IPS DF 6.9 (cell line): ENCODE measurements at regions not wholly inside any gene's neighbourhood (a gene's known extent, or its start where the extent isn't known, plus 50 kb on each side); places are given as distances from the start of the nearest gene placed in this dataset.

Experiments
- DNase-seq: peaks from one replicate; pipeline ENCODE4 v3.0.0-alpha.2; 2013; ENCODE audit warnings: low read depth, low spot score
- H3K27ac ChIP-seq: one replicate; pipeline ENCODE4 v1.5.1; 2013; ENCODE audit warnings: low read length, control low read depth
- H3K27me3 ChIP-seq: 2 replicates; pipeline ENCODE4 v1.6.1; 2013; ENCODE audit warnings: mild to moderate bottlenecking, low read length; ENCODE audit not compliant: control insufficient read depth, insufficient read depth
- H3K36me3 ChIP-seq: 2 replicates; pipeline ENCODE4 v1.6.1; 2013; ENCODE audit warnings: low read length; ENCODE audit not compliant: control insufficient read depth, insufficient read depth
- H3K4me1 ChIP-seq: 2 replicates; pipeline ENCODE4 v1.6.1; 2013; ENCODE audit warnings: low read length; ENCODE audit not compliant: control insufficient read depth, insufficient read depth
- H3K4me3 ChIP-seq: 2 replicates; pipeline ENCODE4 v1.5.1; 2013; ENCODE audit warnings: mild to moderate bottlenecking, low read length
- H3K9me3 ChIP-seq: 2 replicates; pipeline ENCODE4 v1.6.1; 2013; ENCODE audit warnings: low read length, inconsistent platforms; ENCODE audit not compliant: control insufficient read depth, insufficient read depth
- WGBS: extraction: QIAGEN DNeasy Blood & Tissue Kit; methylation state at CpG from one replicate; pipeline ENCODE4 v1.1.7; 2013; ENCODE audit warnings: mixed read lengths, missing lambda C conversion rate; ENCODE audit not compliant: insufficient read length, insufficient coverage; 5-methylcytosine and 5-hydroxymethylcytosine counted together

DNA sequence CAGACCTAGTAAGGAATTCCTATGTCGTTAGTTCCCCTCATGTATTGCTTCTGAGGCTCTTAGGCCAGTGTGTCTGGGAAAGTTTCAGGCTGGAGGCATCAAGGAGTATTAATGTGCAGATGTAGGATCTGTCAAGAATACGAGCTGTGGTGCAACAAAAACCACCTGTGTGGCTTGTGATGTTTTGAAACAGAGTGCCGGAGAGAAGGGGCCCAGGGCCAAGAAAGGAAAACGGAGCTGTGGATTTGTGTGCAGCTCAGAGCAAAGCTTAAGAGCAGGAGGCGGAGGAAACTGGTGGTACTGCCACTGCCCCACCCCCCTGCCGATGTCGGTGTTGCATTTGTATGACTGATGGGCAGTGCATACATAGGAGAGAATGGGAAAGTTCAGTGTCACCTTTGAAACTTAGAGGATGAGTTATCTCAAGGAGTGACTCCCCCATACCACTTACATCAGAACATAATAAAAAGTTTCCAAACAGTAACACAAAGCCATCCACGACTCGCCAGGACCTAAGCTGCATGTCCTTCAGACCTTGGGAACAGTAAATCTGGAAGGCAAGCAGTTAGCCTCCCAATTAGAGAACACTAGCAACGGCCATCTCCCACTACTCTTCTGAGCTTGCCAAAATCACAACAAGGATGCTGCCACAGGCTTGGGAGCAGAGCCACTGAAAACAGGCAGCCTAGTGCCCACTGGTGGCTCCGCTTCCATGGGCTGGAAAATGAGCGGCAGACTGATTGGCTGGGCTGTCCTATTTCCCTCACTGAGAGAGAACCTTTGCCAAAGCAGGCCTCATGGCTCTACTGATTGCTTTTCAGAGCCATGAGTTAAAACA is 152.7 kb upstream of the NT5C1B start:
- Histone ChIP-seq H3K9me3 (no peaks in the 10 kb centered on the region), H3K36me3 (no peaks in the 10 kb centered on the region), H3K4me3 (no peak overlapping the region), H3K27me3 (no peaks in the 10 kb centered on the region), H3K4me1 (no peaks in the 10 kb centered on the region), H3K27ac (no peak overlapping the region)
- no peak for DNase-seq
- no CpG with 5 or more reads among the region's 12 CpGs for WGBS

DNA sequence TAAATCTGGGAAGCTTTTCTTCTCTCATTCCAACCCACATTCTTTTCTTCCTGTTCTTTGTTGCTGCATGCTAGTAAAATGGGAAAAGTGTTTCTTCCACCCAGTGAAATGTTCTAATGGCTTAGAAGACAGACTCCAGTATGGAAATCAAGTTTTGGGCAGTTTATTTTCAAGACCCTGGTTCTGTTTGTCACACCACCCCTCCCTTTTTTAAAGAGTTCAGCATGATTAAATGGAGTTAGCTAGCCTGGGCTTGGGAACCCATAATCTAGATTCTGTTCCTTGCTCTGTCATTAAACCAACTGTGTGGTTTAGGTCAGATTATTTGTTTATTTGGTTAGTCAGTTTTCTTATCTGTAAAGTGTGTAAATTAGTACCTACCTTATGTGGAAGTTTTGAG is 151.8 kb upstream of the NT5C1B start:
- no peak for DNase-seq
- Histone ChIP-seq H3K27me3 (no peaks in the 10 kb centered on the region), H3K9me3 (no peaks in the 10 kb centered on the region), H3K4me3 (no peak overlapping the region), H3K36me3 (no peaks in the 10 kb centered on the region), H3K4me1 (no peaks in the 10 kb centered on the region), H3K27ac (no peak overlapping the region)

DNA sequence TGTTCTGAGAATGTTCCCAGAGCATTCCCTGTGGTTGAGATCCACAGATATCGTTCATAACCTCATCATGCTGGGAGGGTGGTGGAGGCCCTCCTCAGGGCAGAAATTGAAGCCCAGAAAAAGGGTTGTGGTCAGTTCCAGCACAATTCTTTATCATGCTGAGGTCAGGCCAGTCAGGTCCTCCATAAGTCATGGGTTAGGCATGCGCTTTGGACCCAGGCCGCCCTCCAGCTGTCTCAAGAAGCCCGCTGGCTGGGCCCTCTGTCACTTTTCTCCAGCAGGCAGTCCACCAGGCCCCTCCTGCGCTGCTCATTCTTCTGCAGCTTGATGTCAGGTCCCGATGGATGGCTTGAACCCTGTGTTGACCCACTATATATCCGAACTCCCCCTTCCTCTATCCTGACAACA is 151.1 kb upstream of the NT5C1B start:
- no peak overlapping the region for H3K27ac ChIP-seq
- no CpG with 5 or more reads among the region's 7 CpGs for WGBS
- H3K9me3 ChIP-seq = no peaks in the 10 kb centered on the region
- no peak for DNase-seq
- no peaks in the 10 kb centered on the region for H3K4me1 ChIP-seq
- no peak overlapping the region for H3K4me3 ChIP-seq
- H3K36me3 ChIP-seq = no peaks in the 10 kb centered on the region
- H3K27me3 ChIP-seq = no peaks in the 10 kb centered on the region

DNA sequence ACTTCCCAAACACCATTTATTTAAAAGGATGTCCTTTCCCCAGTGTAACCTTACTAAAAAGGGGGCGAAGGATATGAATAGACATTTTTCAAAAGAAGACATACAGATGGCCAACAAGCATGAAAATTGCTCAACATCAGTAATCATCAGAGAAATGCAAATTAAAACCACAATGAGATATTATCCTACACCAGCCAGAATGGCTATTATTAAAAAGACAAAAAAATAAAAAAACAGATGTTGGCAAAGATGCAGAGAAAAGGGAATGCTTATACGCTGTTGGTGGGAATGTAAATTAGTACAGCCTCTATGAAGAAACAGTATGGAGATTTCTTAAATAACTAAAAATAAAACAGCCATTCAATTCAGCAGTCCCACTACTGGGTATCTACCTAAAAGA is 142.3 kb upstream of the NT5C1B start:
- Histone ChIP-seq H3K36me3 (no peaks in the 10 kb centered on the region), H3K27ac (no peak overlapping the region), H3K4me3 (no peak overlapping the region), H3K9me3 (no peaks in the 10 kb centered on the region), H3K27me3 (no peaks in the 10 kb centered on the region), H3K4me1 (no peaks in the 10 kb centered on the region)
- no CpG with 5 or more reads among the region's 2 CpGs for WGBS
- no peak for DNase-seq

DNA sequence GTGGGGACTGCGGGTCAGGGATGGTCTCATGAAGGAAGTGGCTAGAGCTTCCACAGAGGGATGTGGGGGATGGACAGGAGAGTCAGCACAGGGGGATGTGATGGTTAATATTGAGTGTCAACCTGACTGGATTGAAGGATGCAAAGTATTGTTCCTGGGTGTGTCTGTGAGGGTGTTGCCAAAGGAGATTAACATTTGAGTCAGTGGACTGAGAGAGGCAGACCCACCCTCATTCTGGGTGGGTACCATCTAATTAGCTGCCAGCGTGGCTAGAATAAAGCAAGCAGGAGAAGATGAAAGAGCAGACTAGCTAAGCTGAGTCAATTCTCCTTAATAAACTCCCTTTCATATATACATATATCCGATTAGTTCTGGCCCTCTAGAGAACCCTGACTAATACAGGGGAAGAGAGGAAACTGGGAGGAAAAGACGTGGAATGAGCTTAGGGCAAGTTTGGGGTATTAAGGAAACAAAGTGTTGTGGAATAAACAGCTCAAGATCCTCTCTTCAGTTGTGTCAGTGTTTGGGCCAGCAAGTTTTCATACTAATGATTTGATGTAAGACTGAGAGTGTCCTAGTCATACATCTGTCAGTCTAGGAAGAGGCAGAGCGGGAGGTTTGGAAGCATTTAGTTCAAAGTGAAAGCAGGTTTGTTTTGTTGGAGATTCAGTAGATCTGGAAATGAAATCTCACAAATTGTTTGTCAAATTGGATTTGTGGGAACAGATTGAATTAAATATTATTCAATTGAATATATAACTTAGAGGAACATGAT is 135.2 kb upstream of the NT5C1B start:
- Histone ChIP-seq H3K4me1 (no peaks in the 10 kb centered on the region), H3K27me3 (no peaks in the 10 kb centered on the region), H3K9me3 (no peaks in the 10 kb centered on the region), H3K36me3 (no peaks in the 10 kb centered on the region), H3K27ac (no peak overlapping the region), H3K4me3 (no peak overlapping the region)
- WGBS = no CpG with 5 or more reads among the region's 5 CpGs
- DNase-seq = no peak

DNA sequence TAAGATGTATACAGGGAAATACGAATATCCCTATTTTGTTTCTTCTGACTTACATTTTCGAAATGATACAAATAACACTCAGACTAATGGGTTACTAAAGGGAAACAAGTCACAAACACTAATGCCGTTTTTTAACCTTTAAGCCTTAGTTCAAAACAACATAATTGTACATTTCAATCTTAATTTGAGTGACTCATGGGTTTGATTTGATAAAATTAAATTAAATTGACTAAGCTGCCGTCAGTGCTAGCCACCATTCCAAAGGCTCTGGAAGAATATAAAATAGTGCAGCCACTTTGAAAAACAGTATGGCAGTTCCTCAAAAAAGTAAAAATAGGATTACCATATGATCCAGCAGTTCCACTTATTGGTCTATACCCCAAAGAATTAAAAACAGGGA is 133.8 kb upstream of the NT5C1B start:
- Histone ChIP-seq H3K27me3 (no peaks in the 10 kb centered on the region), H3K4me3 (no peak overlapping the region), H3K9me3 (no peaks in the 10 kb centered on the region), H3K36me3 (no peaks in the 10 kb centered on the region), H3K27ac (no peak overlapping the region), H3K4me1 (no peaks in the 10 kb centered on the region)
- no peak for DNase-seq
- no CpG with 5 or more reads among the region's 4 CpGs for WGBS

DNA sequence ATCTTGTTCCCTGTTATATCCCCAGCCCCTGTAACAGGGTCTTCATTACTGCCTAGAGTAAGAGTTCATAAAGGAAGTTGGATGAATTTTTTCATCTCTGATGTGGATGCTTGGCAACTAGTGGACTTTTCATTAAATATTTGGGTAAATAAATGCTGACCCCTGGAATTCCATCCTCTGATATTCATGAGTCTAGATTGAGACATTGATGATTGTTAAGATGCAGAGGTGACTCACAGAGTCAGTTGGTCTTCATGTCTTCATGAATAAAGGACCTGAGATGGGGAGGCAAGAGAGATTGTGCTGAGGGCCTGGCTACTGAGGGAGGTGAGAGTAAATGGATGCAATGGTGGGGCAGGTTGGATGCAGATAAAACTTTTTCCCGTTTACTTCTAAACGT is 132.7 kb upstream of the NT5C1B start:
- Histone ChIP-seq H3K27me3 (no peaks in the 10 kb centered on the region), H3K4me3 (no peak overlapping the region), H3K36me3 (no peaks in the 10 kb centered on the region), H3K9me3 (no peaks in the 10 kb centered on the region), H3K27ac (no peak overlapping the region), H3K4me1 (no peaks in the 10 kb centered on the region)
- no peak for DNase-seq
- WGBS = no CpG with 5 or more reads among the region's 2 CpGs

DNA sequence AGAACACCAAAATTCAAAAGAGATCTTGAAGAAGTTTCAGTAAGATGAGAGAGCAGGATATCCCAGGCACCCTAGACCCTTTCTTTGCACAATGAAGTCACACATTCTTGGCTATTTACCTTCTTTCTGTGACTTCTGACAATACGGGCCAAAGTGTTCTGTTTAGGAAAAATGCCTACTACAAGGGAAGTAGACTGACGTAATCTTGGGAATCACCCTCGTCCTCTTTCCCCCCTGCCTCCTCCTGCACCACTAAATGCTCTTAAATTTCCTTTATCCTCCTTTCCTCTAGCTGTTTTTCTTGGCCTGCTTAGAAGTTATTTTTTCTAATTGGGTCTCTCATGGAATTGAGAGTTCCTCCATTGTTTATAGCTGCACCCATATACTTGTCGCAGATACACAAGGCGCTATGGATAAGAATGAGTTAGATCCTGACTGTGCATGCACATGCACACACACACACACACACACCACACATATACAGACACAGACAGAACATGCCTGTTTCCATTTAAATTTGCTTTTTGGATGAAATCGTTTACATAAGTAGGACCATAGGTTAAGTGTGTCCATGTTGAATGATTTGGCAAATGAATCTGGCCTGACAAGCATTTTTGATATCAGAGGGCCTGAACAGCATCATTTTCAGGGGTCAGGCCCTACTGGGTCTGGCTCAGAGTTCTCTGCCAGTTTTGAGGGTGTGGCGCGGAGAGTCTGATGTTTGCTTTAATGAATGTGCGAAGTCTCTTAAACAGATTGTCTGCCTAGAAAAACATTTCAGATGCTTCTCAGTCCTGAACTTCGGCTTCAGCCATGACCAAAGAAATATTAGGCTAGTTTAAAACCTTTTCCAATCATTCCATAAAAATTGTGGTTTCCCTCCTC is 131.9 kb upstream of the NT5C1B start:
- DNase-seq = no peak

DNA sequence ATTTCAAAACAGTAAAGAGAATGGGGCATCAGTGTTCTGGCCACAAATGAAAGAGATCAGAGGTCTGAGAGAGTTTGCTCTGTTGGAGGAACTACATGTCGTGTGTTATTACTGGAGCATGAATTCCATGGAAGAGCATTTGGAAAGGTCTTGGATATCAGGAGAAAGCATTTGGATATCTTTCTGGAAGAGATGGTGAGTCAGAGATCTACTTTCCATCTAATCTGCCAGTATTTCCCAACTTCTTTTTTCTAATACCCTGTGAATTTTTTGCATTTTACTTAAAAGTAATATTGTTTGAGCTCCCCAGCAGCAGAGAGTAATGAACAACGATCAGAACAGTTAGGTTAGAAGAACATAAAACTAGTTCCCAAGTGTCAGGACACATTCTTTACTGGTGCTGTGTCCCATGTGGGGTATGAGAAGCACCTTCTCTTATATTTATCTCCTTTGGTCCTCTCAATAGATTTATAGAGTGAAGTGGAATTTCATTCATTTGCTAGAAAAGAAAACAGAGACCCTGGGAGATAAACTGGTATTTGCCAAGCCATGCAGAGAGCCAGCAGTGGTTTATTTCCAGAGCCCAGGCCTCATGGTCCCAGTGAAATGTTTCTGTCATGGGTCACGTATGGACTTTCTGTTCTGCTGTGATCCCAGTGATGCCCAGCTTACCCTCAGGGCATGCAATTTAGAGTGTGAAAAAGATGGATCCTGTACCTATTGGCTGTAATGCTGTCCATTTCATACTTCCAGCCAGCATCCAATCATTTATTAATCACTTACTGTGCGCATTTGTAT is 130.8 kb upstream of the NT5C1B start:
- Histone ChIP-seq H3K27ac (no peak overlapping the region), H3K4me1 (no peaks in the 10 kb centered on the region), H3K27me3 (no peaks in the 10 kb centered on the region), H3K4me3 (no peak overlapping the region), H3K36me3 (no peaks in the 10 kb centered on the region), H3K9me3 (no peaks in the 10 kb centered on the region)
- no peak for DNase-seq
- no CpG with 5 or more reads among the region's 4 CpGs for WGBS

More for the DNA sequence above, 131.9 kb upstream of the NT5C1B start:
- H3K27me3 ChIP-seq = no peaks in the 10 kb centered on the region
- H3K9me3 ChIP-seq = no peaks in the 10 kb centered on the region
- H3K4me1 ChIP-seq = no peaks in the 10 kb centered on the region
- H3K27ac ChIP-seq = no peak overlapping the region
- no CpG with 5 or more reads among the region's 10 CpGs for WGBS
- H3K36me3 ChIP-seq = no peaks in the 10 kb centered on the region
- H3K4me3 ChIP-seq = no peak overlapping the region
